Adrenal gland (tissue), 9 donors: ENCODE measurements at regions not wholly inside any gene's neighbourhood (a gene's known extent, or its start where the extent isn't known, plus 50 kb on each side); places are given as distances from the start of the nearest gene placed in this dataset.

Experiments used
- DNase-seq, 7 donors: peaks; one replicate each; pipeline ENCODE4 v3.0.0-alpha.2; 2019 to 2020
- H3K27ac ChIP-seq, 5 donors: fragments of 200-600 bp; sonication (generic) in 4 of 5; 1 replicate in 3 of 5; 2 replicates in 2 of 5; pipeline versions ENCODE4 v1.5.1 to v1.8.0; 2016 to 2020; ENCODE audit warnings: mild to moderate bottlenecking in 1 of 5
- H3K27me3 ChIP-seq: fragments of 200-600 bp; 2 replicates; pipeline ENCODE4 v1.8.0; 2021
- H3K36me3 ChIP-seq, 2 donors: fragments of 200-600 bp; replicated peaks in 1 of 2; 1 replicate in 1 of 2; 2 replicates in 1 of 2; pipeline versions ENCODE4 v1.5.1 to v1.8.0; 2018 to 2022
- H3K4me1 ChIP-seq, 2 donors: fragments of 200-600 bp; replicated peaks in 1 of 2; 1 replicate in 1 of 2; 2 replicates in 1 of 2; pipeline versions ENCODE4 v1.5.1 to v1.8.0; 2018 to 2021
- H3K4me3 ChIP-seq, 4 donors: fragments of 200-600 bp; sonication (generic) in 3 of 4; one replicate each; pipeline ENCODE4 v1.5.1; 2016 to 2018
- H3K9me3 ChIP-seq, 3 donors: fragments of 200-600 bp; sonication (generic) in 1 of 3; replicated peaks in 1 of 3; 1 replicate in 2 of 3; 2 replicates in 1 of 3; pipeline versions ENCODE4 v1.5.1 to v1.8.0; 2016 to 2021
- CTCF ChIP-seq, 6 experiments: fragments of 450-650 bp in 4 of 6; fragments of 200-600 bp in 2 of 6; sonication (generic) in 1 of 6; IDR thresholded peaks; 1 replicate in 5 of 6; 2 replicates in 1 of 6; pipeline versions ENCODE4 v1.5.1 to v1.8.0; 2016 to 2021; ENCODE audit warnings: antibody characterized with exemption in 6 of 6, mild to moderate bottlenecking in 2 of 6, moderate library complexity in 1 of 6
- POLR2A ChIP-seq, 2 donors: fragments of 450-650 bp; IDR thresholded peaks; one replicate each; pipeline ENCODE4 v1.6.1; 2017; ENCODE audit warnings: antibody characterized with exemption in 2 of 2, mild to moderate bottlenecking in 2 of 2, moderate library complexity in 1 of 2
- WGBS, 4 donors: extraction: QIAGEN DNeasy Blood & Tissue Kit in 2 of 4; methylation state at CpG; one replicate each; pipeline versions ENCODE4 v1.1.5 to v1.1.7; 2013 to 2017; 5-methylcytosine and 5-hydroxymethylcytosine counted together
- intact Hi-C, 2 donors: fragments of 100-400 bp; cut with DNase I; formaldehyde crosslinking; loops; one replicate each; pipeline versions ENCODE4 v1.14.1 to v1.15.0; 2022 to 2023
- donor health status: healthy with polysubstance abuse.
- donor health status: Bipolar disorder and iron deficiency.
- donor health status: DM: yes; HTN: yes; CAD: no.
- donor health status: DM: no; HTN: no; CAD: no.
- donor health status: DM: no; HTN: no; CAD: no.

GRCh38 chr11:109584001-109584972 lies 162.3 kb downstream of the C11orf87 start:
- WGBS, 4 donors, result 71 to 95% (median 88%) methylated on average over 1 of the region's 1 CpG
- no peak for TF ChIP-seq CTCF (IDR thresholded peaks at IDR 0.05)
- no peak for TF ChIP-seq POLR2A (IDR thresholded peaks at IDR 0.05)
- H3K4me1 ChIP-seq, result no peaks in the 10 kb centered on the region
- intact Hi-C loops, result no loop called here
- DNase-seq, result no peak
- no peak overlapping the region for H3K27ac ChIP-seq
- no peaks in the 10 kb centered on the region for H3K9me3 ChIP-seq
- H3K4me3 ChIP-seq, result no peak overlapping the region
- no peaks in the 10 kb centered on the region for H3K36me3 ChIP-seq
- H3K27me3 ChIP-seq, result no peaks in the 10 kb centered on the region

GRCh38 chr11:109586789-109587188 lies 164.8 kb downstream of the C11orf87 start:
- Histone ChIP-seq H3K4me3 (no peak overlapping the region), H3K36me3 (no peaks in the 10 kb centered on the region), H3K4me1 (no peaks in the 10 kb centered on the region), H3K27ac (no peak overlapping the region), H3K27me3 (no peaks in the 10 kb centered on the region), H3K9me3 (no peaks in the 10 kb centered on the region)
- intact Hi-C loops, result no loop called here
- WGBS, 4 donors, result 48 to 61% (median 54%) methylated on average over 2 of the region's 2 CpGs
- TF ChIP-seq CTCF (IDR thresholded peaks at IDR 0.05), result no peak
- TF ChIP-seq POLR2A (IDR thresholded peaks at IDR 0.05), result no peak
- no peak for DNase-seq

GRCh38 chr11:109590782-109591181 lies 168.8 kb downstream of the C11orf87 start:
- TF ChIP-seq CTCF (IDR thresholded peaks at IDR 0.05) (no peak), POLR2A (IDR thresholded peaks at IDR 0.05) (no peak)
- Histone ChIP-seq H3K4me1 (no peaks in the 10 kb centered on the region), H3K27ac (no peak overlapping the region), H3K27me3 (no peaks in the 10 kb centered on the region), H3K36me3 (no peaks in the 10 kb centered on the region), H3K9me3 (no peaks in the 10 kb centered on the region), H3K4me3 (no peak overlapping the region)
- DNase-seq, result no peak
- intact Hi-C loops, result no loop called here

GRCh38 chr11:109597336-109597735 lies 175.3 kb downstream of the C11orf87 start:
- Histone ChIP-seq H3K4me1 (no peaks in the 10 kb centered on the region), H3K27ac (no peak overlapping the region), H3K9me3 (no peaks in the 10 kb centered on the region), H3K27me3 (no peaks in the 10 kb centered on the region), H3K36me3 (no peaks in the 10 kb centered on the region), H3K4me3 (no peak overlapping the region)
- DNase-seq, result no peak
- intact Hi-C loops, result no loop called here
- 75 to 91% (median 79%) methylated on average over 4 of the region's 4 CpGs for WGBS, 4 donors
- TF ChIP-seq CTCF (IDR thresholded peaks at IDR 0.05), result no peak
- TF ChIP-seq POLR2A (IDR thresholded peaks at IDR 0.05), result no peak
